RKO (cell line): ENCODE measurements at regions not wholly inside any gene's neighbourhood (a gene's known extent, or its start where the extent isn't known, plus 50 kb on each side); places are given as distances from the start of the nearest gene placed in this dataset.
"Not testable (repeated sequence)": the region's sequence is repeated elsewhere in the genome, so short reads cannot be mapped to it uniquely, and the experiment has no call there.

ENCODE experiments used
- DNase-seq: peaks from one replicate; pipeline ENCODE4 v3.0.0-alpha.2; 2016; ENCODE audit warnings: low spot score

DNA sequence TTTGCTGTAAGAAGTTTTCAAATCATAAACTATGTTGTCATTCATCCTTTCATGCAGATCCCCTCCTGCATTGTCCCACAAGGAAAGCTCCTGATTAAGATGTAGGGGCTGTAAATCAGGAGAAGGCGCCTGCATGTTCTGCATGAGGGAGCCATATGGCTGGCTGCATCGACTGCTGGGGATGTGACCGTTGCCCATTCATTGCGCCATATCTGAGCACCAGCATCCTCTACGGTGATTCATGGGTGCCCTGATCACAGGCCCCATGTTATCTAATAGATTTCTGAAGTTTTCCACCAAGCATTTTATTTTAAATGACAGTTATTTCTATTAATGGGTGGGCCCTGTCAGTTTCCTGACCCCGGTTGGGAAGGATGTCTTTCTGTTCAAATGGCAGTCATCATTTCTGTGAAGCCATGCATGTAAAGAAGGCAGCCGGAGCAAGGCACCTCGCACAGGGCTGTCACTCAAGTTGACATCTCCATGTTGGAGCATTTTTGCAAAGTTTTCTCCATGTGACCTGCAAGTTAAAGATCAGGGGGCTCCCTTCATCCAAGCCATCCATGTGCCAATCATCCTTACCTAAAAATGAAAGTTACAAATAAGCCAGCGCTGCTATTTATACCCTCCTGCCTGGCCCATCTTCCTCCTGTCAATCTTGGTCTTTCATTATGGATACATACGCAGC, 128.8 kb downstream of the TEX36 start:
- DNase-seq: no peak

DNA sequence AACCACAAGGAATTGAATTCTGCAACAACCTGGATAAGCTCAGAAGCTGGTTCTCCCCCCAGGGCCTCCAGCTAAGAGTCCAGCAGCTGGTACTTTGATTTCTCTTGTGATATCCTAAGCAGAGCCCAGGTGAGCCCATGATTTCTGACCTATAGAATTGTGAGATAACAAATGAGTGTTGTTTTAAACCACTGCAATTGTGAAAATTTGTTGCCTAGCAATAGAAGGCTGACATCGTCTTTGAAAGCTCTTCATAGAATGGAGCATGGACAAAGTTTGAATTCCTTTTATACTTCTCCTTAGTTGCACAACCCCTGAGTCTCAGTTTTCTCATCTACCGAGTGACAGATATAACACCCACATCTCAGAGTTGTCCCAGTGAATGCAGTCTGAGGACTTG, 129.9 kb downstream of the TEX36 start:
- no peak for DNase-seq

DNA sequence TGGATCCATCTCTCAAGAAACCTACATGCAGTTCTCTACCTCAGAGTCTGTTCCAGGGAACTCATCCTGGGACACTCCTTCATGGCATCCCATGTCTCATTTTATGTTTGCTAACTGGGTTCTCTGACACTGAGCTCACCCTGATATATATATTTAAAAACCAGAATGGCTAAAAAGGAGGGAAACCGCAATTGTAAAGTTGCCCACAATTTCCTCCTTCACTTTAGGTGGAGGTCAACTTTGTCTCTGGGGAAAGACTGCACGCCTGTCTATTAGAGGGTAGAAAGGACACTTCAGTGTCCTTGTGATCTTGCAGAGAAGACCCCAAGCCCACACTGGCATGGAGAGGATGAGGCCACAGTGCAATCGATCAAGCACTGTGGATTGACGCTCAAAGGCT, 131.7 kb downstream of the TEX36 start:
- DNase-seq: no peak

DNA sequence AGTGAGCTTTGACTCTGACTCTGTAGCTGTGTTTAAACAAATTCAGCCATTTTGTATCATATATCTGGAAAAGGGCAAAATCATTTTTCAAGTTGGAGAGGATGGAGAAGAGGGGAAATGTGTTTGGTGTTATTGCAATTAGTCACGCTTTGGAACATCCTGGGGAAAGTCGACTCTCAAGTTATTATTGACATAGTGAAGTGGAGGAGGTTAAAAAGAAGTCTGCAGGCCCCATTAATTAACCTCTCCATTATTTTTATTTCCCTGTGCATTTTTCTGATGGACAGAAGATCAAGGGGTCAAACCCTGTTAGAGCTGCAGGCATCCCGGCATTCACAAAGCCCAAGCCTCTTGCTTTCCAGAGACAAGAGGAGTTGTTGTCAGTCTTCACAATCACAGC, 132.6 kb downstream of the TEX36 start:
- no peak for DNase-seq

DNA sequence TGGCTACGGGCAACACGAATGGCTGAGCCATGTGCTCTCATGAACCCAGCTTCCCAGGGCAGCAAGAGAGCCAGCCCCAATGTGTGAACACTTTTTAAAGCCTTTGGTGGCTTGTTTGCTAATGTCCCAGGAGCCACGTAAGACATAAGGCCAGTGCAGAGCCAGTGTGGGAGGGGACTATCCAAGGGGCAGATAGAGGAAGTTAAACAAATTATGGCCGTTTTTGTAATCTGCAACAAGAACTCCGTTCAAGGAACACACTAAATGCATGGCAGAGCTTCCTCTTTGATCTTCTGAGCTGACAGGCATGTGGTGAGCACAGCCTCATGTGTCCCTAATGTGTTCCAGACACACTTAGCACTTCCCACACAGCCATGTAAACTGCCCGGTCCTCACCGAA, 133.3 kb downstream of the TEX36 start:
- DNase-seq: no peak

DNA sequence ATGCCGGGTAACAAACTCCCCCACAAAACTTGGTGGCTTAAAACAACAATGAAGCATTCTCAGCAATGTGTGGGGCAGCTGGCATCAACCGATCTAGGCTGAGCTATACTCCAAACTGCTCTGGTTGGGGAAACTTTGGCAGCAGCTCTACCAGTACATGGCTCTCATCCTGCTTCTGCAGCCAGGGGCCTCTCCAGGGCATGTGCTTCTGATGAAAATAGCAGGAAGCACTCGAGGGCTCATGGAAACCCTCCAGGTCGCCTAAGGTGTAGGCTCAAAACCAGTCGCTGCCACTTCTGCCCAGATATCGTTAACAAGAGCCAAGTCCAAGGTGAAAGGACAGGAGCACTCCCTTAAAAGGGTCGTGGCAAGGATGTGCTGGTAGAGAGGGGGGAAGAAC, 134.1 kb downstream of the TEX36 start:
- DNase-seq: no peak

DNA sequence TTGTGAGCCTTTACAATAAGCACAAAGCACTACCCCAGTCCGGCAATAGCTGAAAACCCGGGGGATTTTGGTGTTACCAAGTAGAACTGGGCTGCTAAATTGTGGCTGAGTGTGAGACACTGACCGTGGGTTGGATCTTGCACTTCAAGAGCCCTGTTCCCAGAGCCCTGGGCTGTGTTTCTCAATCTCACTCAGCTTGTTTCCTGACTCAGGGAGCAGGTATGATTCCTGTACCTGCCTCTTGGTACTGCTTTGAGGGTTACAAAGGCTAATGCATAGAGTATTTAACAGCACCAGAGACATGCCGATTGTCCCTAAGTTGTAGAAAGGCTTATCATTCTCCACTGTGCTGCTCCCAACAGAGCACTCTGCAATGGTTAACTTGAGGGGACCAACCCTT, 134.6 kb downstream of the TEX36 start:
- DNase-seq: no peak

DNA sequence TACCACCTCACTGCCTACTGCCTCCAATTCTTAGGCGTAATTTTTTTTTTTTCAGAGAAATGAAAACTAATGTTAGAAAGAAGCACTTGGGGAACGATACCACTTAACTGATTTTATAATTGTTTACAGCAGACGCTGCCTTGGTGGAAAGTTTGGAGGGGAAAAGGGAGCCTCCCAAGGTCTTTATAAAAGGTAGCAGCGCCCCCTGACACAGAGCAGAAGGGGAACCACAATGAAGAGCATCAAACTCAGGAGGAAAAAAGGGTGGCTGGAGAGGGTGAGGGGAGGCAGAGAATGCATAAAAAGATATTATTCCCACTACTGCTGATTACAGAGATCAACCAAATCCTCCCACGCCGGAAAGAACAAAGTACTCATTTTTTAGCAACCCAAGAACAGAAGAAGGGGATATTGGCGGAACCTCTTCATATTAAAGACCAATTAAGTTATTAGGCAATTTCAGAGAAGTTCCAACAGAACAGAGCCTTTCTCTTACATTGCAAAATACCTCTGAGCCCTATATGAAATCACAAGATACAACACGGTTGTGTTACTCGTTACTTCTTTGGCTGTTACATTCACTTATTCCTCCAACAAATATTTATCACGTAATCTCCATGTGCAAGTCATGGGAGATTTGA, 135.8 kb downstream of the TEX36 start:
- DNase-seq: no peak

DNA sequence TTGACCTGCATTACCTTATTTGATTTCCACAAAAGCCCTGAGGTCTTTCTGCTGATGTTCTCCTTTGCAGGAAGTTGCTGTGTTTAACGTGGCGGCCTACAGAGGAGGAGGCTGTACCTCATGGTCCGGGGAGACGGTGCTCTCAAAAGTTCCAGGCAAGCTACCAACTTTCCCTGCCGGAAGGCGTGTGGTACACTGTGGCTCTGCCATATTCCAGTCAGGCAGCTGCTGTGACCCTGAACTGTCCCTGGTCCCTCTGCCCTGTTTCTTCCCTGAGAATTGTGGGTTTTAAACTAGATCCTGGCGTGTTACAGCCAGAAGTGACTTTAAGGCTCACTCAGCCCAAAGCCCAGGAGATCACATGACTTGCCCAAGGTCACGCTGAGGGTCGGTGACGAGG, 139.2 kb downstream of the TEX36 start:
- DNase-seq: no peak

DNA sequence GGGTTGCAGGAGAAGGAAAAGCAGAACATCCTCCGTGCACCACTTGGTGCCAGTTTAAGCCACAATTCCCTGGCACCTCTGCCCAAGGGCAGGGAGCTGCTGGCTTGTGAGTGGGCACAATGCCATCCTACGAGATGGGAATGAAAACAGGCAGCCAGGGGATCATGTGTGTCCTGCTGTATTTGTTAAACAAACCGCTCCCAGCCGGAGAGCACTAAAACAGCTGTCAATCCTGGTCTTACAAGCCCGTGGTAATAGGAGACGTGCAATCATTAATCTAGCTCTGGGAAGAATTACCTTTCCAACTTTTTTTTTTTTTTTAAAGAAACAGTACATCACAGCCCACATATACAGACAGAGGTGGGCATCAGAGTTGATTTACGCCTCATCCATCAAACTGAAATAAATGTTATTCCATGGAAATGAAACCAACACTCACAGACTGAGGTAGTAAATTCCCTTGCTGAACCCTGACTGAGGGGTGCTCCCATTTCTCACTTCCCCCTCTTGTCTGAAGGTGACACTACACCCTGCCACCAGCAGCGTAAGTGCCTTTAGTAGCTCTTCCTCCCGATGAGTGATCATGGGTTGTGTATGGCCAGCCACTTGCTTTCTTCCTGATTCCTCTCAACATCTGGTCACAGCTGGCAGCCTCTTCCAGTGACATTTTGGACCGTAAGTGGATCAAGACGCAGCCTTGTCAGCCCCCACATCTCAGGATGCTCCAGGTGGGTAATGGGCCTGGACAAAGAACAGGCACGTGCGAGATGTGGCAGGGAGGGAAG, 143.8 kb downstream of the TEX36 start:
- DNase-seq: no peak

DNA sequence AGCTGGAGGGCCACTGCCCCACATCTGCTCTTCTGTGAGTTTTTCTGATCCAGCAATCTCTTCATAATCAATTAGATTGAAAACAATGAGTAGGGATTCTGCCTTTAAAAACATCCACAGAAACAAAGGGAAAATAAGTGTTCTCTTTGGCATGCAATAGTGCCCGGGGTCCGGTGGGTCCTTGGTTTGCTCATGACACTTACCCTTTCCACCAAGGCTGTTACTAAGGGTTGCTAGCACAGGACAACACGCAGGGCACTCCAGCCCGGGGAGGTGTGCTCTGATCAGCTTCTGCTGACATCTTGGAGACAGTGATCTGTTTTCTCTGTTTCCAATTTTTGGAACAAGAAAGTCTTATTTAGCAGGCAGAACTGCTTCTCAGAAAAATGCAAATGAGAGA, 146.7 kb downstream of the TEX36 start:
- DNase-seq: no peak

DNA sequence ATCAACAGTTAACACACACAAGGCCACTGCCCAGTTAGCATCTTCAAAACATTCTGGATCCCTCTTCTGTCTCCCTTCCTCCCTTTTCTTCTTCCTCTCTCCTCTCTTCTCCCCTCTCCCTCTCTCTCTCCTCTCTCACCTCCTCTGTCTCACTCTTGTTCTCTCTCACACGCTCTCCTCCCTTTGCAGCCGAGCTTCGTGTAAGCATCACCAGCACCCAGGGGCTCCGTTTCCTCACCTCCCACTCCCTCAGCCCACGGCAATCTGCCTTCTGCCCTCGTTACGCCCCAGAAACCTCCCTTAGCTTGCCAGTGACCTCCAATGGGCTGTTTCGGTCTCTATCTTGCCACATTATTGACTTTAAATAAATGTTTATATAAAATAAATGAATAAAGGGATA, 147.4 kb downstream of the TEX36 start:
- no peak for DNase-seq

DNA sequence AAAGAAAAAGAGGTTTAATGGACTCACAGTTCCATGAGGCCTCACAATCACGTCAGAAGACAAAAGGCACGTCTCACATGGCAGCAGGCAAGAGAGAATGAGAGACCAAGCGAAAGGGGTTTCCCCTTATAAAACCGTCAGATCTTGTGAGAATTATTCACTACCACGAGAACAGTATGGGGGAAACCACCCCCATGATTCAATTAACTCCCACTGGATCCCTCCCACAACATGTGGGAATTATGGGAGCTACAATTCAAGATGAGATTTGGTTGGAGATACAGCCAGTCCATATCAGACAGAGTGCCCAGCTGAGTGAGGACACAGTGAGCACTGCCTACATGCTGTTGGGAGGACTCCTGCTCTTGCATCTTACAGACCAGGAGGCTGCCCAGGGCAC, 148.4 kb downstream of the TEX36 start:
- DNase-seq: no peak

DNA sequence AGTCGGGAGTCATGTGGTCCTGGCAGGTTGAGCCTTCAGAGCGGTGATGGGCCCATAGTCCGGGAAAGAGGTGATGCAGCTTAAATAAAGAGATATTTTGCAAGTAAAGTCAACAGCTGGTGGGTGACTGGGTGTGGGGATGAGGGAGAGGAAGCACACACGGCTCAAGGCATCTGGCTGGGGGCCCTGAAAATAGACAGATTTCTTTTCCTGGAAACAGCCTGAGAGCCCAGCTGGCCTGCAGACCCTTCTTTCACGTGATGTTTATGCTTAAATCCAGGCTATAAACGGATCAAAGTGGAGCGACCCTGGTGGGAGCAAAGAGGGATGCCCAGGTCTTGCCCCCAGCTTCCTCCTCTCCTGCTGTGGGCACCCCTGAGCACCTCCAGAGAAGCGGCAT, 149.1 kb downstream of the TEX36 start:
- no peak for DNase-seq

DNA sequence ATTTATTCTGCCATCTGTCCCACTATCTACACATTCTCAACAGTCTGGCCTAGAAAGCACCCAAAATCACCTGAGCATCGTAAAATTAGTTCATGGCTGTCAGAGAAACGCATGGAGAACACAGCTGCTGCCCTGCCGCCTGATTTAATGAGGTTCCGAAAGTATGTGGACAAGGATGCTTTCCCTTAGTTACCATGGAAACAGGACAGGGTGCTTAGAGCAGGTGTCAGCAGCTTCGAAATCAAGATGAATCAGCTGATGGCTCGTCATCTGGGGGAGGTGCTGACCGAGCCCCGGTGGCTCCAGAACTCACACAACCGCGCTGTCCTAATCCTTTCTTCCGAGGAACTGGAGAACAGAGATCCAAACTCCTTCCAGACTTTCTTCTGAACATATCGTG, 151.5 kb downstream of the TEX36 start:
- DNase-seq: peak; percentile 5

DNA sequence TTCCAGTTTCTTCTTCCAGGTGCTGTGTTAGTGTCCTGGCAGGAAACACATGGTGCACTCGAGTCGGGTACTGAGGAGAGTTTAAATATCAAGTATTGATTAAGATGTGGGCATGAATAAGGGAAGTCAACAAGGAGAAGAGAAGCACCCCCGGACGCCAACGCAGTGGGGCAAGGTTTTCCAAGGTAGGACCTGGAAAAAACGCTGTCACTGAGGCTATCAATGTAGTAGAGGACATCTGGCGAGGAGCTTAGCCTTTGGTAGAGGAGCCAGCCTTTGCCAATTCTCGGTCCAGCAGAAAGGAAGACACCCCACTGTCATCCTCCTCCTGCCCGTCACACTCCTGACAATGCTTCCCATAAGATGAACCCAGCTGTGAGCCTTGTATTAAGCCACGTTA, 159.6 kb downstream of the TEX36 start:
- no peak for DNase-seq

DNA sequence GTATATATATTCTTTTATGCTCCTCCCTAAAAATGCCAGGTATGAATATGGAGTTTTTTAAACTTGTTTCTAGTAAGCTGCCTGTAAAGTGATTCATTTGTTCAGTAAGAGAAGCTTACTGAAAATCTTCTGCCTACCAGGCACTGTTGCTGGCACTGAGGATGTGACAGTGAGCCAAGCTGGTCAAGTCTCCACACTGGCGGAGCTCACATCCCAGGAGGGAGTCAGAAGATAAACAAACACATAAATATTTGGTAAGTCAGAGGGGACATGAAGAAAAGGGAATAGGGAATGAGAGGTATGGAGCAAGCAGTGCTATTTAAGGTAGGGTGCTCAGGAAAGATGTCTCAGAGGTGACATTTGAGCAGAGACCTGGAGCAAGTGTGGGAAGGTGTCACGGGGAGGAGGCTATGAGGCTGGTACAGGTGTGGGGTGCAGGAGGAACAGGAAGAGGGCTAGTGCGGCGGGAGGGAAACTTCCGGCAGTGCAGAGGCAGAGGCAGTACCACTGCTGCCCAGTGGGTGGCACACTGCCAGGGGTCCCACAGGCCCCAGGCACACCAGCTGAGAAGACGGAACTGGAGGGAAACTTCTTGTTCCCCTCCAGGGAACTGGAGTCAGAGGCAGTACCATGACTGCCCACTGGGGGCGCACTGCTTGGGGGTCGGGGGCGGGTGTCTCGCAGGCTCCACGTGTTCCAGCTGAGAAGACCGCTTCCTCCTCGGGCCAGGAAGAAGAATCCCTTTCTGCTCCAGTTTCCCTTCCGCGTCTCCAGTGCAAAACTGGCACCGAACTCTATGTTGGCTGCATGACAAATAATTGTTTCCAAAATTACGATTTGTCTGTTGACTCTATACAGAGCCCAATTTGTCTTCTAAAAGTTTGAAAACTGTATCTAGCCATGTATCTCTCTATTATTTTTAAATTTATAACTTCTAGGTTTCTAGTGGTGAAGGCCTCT, 161.0 kb downstream of the TEX36 start:
- DNase-seq: peak; percentile 27

DNA sequence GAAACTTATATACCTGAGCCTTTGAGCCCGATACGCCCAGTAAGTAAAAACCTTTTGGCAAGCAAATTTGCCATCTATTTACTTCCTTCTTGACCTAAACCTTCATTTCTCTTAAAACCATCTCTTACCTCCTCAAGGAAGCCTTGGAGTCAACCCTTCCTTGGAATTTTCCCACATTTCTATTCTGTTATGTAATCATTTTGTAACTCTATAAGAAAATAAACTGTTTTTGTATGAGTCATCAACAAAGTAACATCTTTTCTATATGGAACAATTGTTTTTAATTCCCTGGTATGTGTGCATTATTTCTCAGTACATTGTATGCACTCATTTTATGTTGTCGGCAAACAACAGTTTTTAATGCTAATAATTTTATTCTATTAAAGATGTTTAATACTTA, 162.0 kb downstream of the TEX36 start:
- no peak for DNase-seq

DNA sequence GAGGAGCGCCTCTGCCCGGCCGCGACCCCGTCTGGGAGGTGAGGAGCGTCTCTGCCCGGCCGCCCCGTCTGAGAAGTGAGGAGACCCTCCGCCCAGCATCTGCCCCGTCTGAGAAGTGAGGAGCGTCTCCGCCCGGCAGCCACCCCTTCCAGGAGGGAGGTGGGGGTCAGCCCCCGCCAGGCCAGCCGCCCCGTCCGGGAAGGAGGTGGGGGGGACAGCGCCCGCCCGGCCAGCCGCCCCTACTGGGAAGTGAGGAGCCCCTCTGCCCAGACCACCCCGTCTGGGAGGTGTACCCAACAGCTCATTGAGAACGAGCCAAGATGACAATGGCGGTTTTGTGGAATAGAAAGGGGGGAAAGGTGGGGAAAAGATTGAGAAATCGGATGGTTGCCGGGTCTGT, 164.6 kb downstream of the TEX36 start:
- DNase-seq: not testable (repeated sequence)

DNA sequence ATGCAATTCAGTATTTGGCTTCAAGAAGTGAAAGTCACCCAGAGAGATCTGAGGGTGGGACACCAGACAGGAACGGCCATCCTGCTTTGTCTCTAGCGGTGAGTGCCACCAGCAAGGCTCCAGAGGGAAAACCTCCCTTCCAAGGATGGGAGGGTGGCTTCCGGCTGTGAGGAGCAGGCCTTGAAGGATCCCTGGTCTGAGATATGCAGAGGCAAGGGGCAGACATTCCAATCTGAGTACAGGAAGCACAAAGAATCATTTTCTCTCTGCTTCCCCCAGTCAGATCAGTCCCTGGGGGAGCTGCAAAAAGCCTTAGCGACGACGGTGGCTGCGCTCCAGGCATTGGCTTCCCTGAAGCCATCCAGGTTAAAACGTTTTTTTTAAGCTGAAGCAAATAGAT, 167.4 kb downstream of the TEX36 start:
- DNase-seq: no peak

DNA sequence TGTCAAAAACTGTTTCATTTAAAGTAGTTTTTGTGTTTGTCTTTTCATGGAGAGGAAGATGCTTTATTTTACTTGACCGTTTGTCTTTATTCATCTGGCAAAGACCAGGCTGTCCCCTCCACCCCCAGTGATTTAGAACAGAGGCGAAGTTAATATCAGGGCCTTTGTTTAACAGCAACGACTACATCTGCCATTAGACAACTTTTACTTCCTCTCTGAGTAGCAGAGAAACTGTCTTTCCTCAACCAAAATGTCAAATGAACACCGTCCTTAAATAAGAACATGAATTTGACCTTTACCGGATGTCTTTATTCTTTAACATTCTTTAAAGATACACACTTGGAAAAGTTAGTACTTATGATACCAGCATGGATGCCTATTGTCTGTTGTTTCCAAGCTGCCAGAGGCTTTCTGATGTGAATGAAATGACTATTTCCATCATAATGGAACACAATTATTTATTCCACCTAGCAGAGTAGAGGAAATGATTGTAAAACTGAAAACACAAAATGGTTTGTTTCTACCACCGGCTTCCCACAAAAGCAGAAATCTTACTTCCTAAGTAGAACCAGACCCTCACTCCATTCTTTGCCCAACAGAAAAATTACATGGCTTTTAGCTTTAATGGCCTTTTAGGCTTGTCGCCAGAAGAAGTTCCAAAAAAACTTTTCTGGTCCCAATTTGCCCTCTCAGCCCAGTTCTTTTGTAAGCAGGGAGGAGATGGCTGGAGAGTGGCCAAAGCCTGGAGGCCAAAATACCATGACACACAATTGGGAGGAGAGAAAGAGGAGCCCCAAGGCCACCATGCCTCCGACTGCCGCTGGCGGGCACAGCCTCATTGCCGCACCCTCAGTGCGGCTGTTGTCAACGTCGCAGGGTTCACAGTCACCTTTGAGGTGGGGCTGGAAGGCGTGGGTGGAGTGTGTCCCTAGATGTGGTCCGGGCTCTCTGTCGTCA, 168.5 kb downstream of the TEX36 start:
- DNase-seq: no peak
